GM12872 (cell line): ENCODE measurements at regions not wholly inside any gene's neighbourhood (a gene's known extent, or its start where the extent isn't known, plus 50 kb on each side); places are given as distances from the start of the nearest gene placed in this dataset.

Source experiments
- CTCF ChIP-seq: IDR thresholded peaks from 3 replicates; pipeline ENCODE4 v1.5.1; 2011; ENCODE audit warnings: low read depth, mild to moderate bottlenecking, low read length, moderate library complexity; ENCODE audit not compliant: insufficient read depth

GRCh38 chr12:27133022-27133590 is 50.7 kb upstream of the C12orf71 start:
- TF ChIP-seq CTCF: no peak

GRCh38 chr12:27140478-27140969 is 58.1 kb upstream of the C12orf71 start:
- TF ChIP-seq CTCF: no peak

- TF ChIP-seq CTCF: peak; percentile 77
These were observed 59.8 kb upstream of the C12orf71 start for GRCh38 chr12:27142101-27142721.

GRCh38 chr12:27143256-27144069 is 61.1 kb upstream of the C12orf71 start:
- TF ChIP-seq CTCF: no peak

GRCh38 chr12:27148373-27148772 is 66.0 kb upstream of the C12orf71 start:
- TF ChIP-seq CTCF: no peak

GRCh38 chr12:27148791-27149190 is 66.4 kb upstream of the C12orf71 start:
- no peak for TF ChIP-seq CTCF

- TF ChIP-seq CTCF: no peak
These were observed 69.1 kb upstream of the C12orf71 start for GRCh38 chr12:27151479-27151878.
